Hindlimb muscle (tissue), 1 donor: ENCODE measurements at regions not wholly inside any gene's neighbourhood (a gene's known extent, or its start where the extent isn't known, plus 50 kb on each side); places are given as distances from the start of the nearest gene placed in this dataset.
"Not testable (repeated sequence)": the region's sequence is repeated elsewhere in the genome, so short reads cannot be mapped to it uniquely, and the experiment has no call there.

Source experiments
- DNase-seq: peaks from one replicate; pipeline ENCODE4 v3.0.0-alpha.2; 2013

- no peak for DNase-seq
Observed at GRCh38 chr18:51525453-51526225, 328.2 kb upstream of the MEX3C start.

GRCh38 chr18:51527826-51528225, 330.3 kb upstream of the MEX3C start:
- no peak for DNase-seq

- DNase-seq = no peak
Observed at GRCh38 chr18:51531501-51531900, 334.0 kb upstream of the MEX3C start.

- DNase-seq = no peak
Observed at GRCh38 chr18:51537487-51537886, 340.0 kb upstream of the MEX3C start.

- no peak for DNase-seq
Observed at GRCh38 chr18:51540562-51540961, 343.1 kb upstream of the MEX3C start.

GRCh38 chr18:51541230-51541629, 343.7 kb upstream of the MEX3C start:
- DNase-seq = no peak

GRCh38 chr18:51543658-51544155, 346.2 kb upstream of the MEX3C start:
- DNase-seq = no peak

GRCh38 chr18:51545446-51545845, 348.0 kb upstream of the MEX3C start:
- no peak for DNase-seq

GRCh38 chr18:51559198-51559901, 361.9 kb upstream of the MEX3C start:
- DNase-seq = no peak

- DNase-seq = no peak
Observed at GRCh38 chr18:51559902-51560287, 362.4 kb upstream of the MEX3C start.

- DNase-seq = no peak
Observed at GRCh38 chr18:51561821-51562220, 364.3 kb upstream of the MEX3C start.

GRCh38 chr18:51562866-51563265, 365.4 kb upstream of the MEX3C start:
- DNase-seq = no peak

- no peak for DNase-seq
Observed at GRCh38 chr18:51563396-51563795, 365.9 kb upstream of the MEX3C start.

GRCh38 chr18:51568151-51568550, 370.7 kb upstream of the MEX3C start:
- no peak for DNase-seq

- DNase-seq = no peak
Observed at GRCh38 chr18:51569153-51569552, 371.7 kb upstream of the MEX3C start.

GRCh38 chr18:51569561-51569960, 372.1 kb upstream of the MEX3C start:
- DNase-seq = no peak

- DNase-seq = not testable (repeated sequence)
Observed at GRCh38 chr18:51570071-51570470, 372.6 kb upstream of the MEX3C start.

GRCh38 chr18:51573886-51574285, 376.4 kb upstream of the MEX3C start:
- DNase-seq = not testable (repeated sequence)

- no peak for DNase-seq
Observed at GRCh38 chr18:51575171-51575570, 377.7 kb upstream of the MEX3C start.

GRCh38 chr18:51578406-51578980, 381.0 kb upstream of the MEX3C start:
- DNase-seq = no peak

- no peak for DNase-seq
Observed at GRCh38 chr18:51580580-51580979, 383.1 kb upstream of the MEX3C start.

- DNase-seq = no peak
Observed at GRCh38 chr18:51582551-51582950, 385.1 kb upstream of the MEX3C start.

GRCh38 chr18:51588616-51589015, 391.1 kb upstream of the MEX3C start:
- no peak for DNase-seq

- DNase-seq = no peak
Observed at GRCh38 chr18:51593931-51594330, 396.4 kb upstream of the MEX3C start.
